Activated CD8-positive, alpha-beta T cell treated with anti-CD3 and anti-CD28 coated beads for 36 hours (primary cell): ENCODE measurements at regions not wholly inside any gene's neighbourhood (a gene's known extent, or its start where the extent isn't known, plus 50 kb on each side); places are given as distances from the start of the nearest gene placed in this dataset.

ENCODE experiments used
- ATAC-seq: fragments of 200-7000 bp; cut with Tn5 transposase; one replicate; pipeline ENCODE4 v1.10.0; 2021; ENCODE audit warnings: mild to moderate bottlenecking, moderate library complexity
- CTCF ChIA-PET: fragments of 350-600 bp; sonication (Branson Sonifier 250); formaldehyde crosslinking; loops from one replicate; lab custom pipeline; 2021; ENCODE audit warnings: antibody characterized with exemption; lab: Charles Lee
- POLR2A ChIA-PET: fragments of 350-600 bp; sonication (Branson Sonifier 250); formaldehyde crosslinking; loops from one replicate; lab custom pipeline; 2021; ENCODE audit warnings: antibody characterized with exemption; lab: Charles Lee
- DNase-seq: peaks from one replicate; pipeline ENCODE4 v3.0.0-alpha.2; 2020
- H3K27ac Mint-ChIP-seq: one replicate; pipeline ENCODE4 v1.8.0; 2021; ENCODE audit warnings: mild to moderate bottlenecking, mixed read lengths
- H3K27me3 Mint-ChIP-seq: one replicate; pipeline ENCODE4 v1.8.0; 2021; ENCODE audit warnings: mixed read lengths
- H3K36me3 Mint-ChIP-seq: one replicate; pipeline ENCODE4 v1.8.0; 2021; ENCODE audit warnings: low read depth, mixed read lengths
- H3K4me1 Mint-ChIP-seq: one replicate; pipeline ENCODE4 v1.8.0; 2021; ENCODE audit warnings: low read depth, mixed read lengths
- H3K4me3 Mint-ChIP-seq: one replicate; pipeline ENCODE4 v1.8.0; 2021; ENCODE audit warnings: mild to moderate bottlenecking, moderate library complexity, mixed read lengths
- H3K9me3 Mint-ChIP-seq: one replicate; pipeline ENCODE4 v1.8.0; 2021; ENCODE audit warnings: mixed read lengths
- CTCF ChIP-seq: fragments of 200-600 bp; IDR thresholded peaks from one replicate; pipeline ENCODE4 v1.8.0; 2022; ENCODE audit warnings: antibody characterized with exemption, mild to moderate bottlenecking
- intact Hi-C: fragments of 100-400 bp; cut with micrococcal nuclease; formaldehyde crosslinking; loops from one replicate; pipeline ENCODE4 v1.10.0; 2022

DNA sequence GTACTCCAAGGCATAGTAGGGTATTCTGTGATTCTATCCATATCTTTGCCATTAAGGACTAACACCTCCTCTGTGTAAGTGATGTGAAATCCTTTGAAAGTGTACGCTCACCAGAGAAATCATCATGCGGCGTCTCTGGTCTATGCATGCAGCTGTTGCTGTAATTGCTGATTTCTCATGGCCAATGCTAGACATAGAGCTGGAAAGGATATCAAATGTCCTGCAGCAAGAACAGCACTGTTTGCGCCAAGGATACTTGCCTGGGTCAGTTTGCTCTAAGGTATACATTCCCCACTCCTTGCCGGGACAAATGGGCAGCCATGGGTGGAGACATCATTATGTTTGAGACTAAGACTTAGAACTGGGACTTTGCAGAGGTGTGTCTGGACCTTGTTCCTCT is 896.4 kb downstream of the BCL11B start:
- Mint-ChIP-seq H3K4me1 (no peaks in the 10 kb centered on the region), H3K36me3 (no peaks in the 10 kb centered on the region), H3K4me3 (no peak overlapping the region), H3K27ac (no peak overlapping the region), H3K27me3 (no peaks in the 10 kb centered on the region), H3K9me3 (peaks cover 6% of the 10 kb centered on the region)
- POLR2A ChIA-PET, result no interaction called here
- intact Hi-C loops, result no loop called here
- ATAC-seq (no peak), DNase-seq (no peak)
- no peak for TF ChIP-seq CTCF
- CTCF ChIA-PET, result no interaction called here

DNA sequence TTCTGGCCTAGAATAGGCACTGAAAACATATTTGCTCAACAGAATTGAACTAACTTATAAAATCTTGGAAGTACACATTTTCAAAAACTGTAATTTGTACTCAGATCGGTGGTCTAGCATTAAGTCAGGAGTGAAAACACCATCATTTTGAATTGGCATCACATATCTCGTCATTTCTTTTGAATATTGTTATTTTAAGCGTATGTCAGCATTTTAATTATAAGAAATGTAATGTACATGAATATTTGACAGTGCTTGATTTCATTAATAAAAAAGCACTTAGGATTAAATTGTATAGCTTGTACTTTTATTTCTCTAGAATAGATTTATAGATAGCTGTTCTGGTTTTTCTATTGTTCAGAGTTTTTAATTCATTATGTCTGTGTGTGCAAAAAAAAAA is 892.2 kb downstream of the BCL11B start:
- TF ChIP-seq CTCF, result no peak
- no peaks in the 10 kb centered on the region for H3K4me1 Mint-ChIP-seq
- no peak overlapping the region for H3K27ac Mint-ChIP-seq
- H3K36me3 Mint-ChIP-seq, result no peaks in the 10 kb centered on the region
- POLR2A ChIA-PET, result no interaction called here
- H3K9me3 Mint-ChIP-seq, result peaks cover 6% of the 10 kb centered on the region
- no peaks in the 10 kb centered on the region for H3K27me3 Mint-ChIP-seq
- ATAC-seq (no peak), DNase-seq (no peak)
- intact Hi-C loops, result no loop called here
- CTCF ChIA-PET, result no interaction called here
- H3K4me3 Mint-ChIP-seq, result no peak overlapping the region

GRCh38 chr14:98382662-98383061 is 889.3 kb downstream of the BCL11B start:
- Mint-ChIP-seq H3K27me3 (no peaks in the 10 kb centered on the region), H3K4me1 (no peaks in the 10 kb centered on the region), H3K4me3 (no peak overlapping the region), H3K27ac (no peak overlapping the region), H3K9me3 (peaks cover 5% of the 10 kb centered on the region), H3K36me3 (no peaks in the 10 kb centered on the region)
- POLR2A ChIA-PET, result no interaction called here
- no peak for TF ChIP-seq CTCF
- intact Hi-C loops, result no loop called here
- ATAC-seq, result no peak
- CTCF ChIA-PET, result no interaction called here
- DNase-seq, result no peak

GRCh38 chr14:98385851-98386250 is 886.1 kb downstream of the BCL11B start:
- Mint-ChIP-seq H3K4me1 (no peaks in the 10 kb centered on the region), H3K36me3 (no peaks in the 10 kb centered on the region), H3K9me3 (peaks cover 1% of the 10 kb centered on the region), H3K27ac (no peak overlapping the region), H3K4me3 (no peak overlapping the region), H3K27me3 (no peaks in the 10 kb centered on the region)
- ChIA-PET CTCF (interaction anchor here (1.2 kb wide), 1 partner anchor 9 kb away, joined by 3 read pairs; no protein-coding TSS in a partner anchor), POLR2A (no interaction called here)
- DNase-seq (no peak), ATAC-seq (no peak)
- no peak for TF ChIP-seq CTCF
- intact Hi-C loops, result no loop called here

GRCh38 chr14:98391061-98391460 is 880.9 kb downstream of the BCL11B start:
- POLR2A ChIA-PET, result no interaction called here
- no peaks in the 10 kb centered on the region for H3K36me3 Mint-ChIP-seq
- peaks cover 5% of the 10 kb centered on the region for H3K9me3 Mint-ChIP-seq
- intact Hi-C loops, result no loop called here
- ATAC-seq, result no peak
- H3K4me3 Mint-ChIP-seq, result no peak overlapping the region
- no peak for TF ChIP-seq CTCF
- no peak for DNase-seq
- H3K27ac Mint-ChIP-seq, result no peak overlapping the region
- no peaks in the 10 kb centered on the region for H3K27me3 Mint-ChIP-seq
- no peaks in the 10 kb centered on the region for H3K4me1 Mint-ChIP-seq
- CTCF ChIA-PET, result no interaction called here
